GM23338 (cell line): ENCODE measurements at regions not wholly inside any gene's neighbourhood (a gene's known extent, or its start where the extent isn't known, plus 50 kb on each side); places are given as distances from the start of the nearest gene placed in this dataset.

Source experiments
- ATAC-seq: fragments of 200-7000 bp; cut with Tn5 transposase; 3 replicates; pipeline ENCODE4 v1.9.1; 2020
- DNase-seq: peaks from one replicate; pipeline ENCODE4 v3.0.0-alpha.2; 2015; ENCODE audit warnings: low spot score
- H2AFZ ChIP-seq: fragments of 200-600 bp; sonication (generic); 2 replicates; pipeline ENCODE4 v1.8.0; 2016; ENCODE audit warnings: antibody characterized with exemption, mild to moderate bottlenecking, moderate library complexity
- H3F3A ChIP-seq: fragments of 200-600 bp; sonication (generic); replicated peaks from 2 replicates; pipeline ENCODE4 v1.8.0; 2017; ENCODE audit warnings: antibody characterized with exemption, mixed run types, low read depth
- H3K27ac ChIP-seq: fragments of 200-600 bp; sonication (generic); 2 replicates; pipeline ENCODE4 v1.6.1; 2016; ENCODE audit warnings: low read depth
- H3K27me3 ChIP-seq: fragments of 200-600 bp; sonication (generic); 2 replicates; pipeline ENCODE4 v1.8.0; 2016; ENCODE audit warnings: mild to moderate bottlenecking, mixed run types, moderate library complexity; ENCODE audit not compliant: insufficient read depth
- H3K36me3 ChIP-seq: fragments of 200-600 bp; sonication (generic); 2 replicates; pipeline ENCODE4 v1.8.0; 2016; ENCODE audit warnings: mild to moderate bottlenecking; ENCODE audit not compliant: insufficient read depth
- H3K4me1 ChIP-seq: fragments of 200-600 bp; sonication (generic); 2 replicates; pipeline ENCODE4 v1.8.0; 2016; ENCODE audit warnings: mild to moderate bottlenecking, moderate library complexity; ENCODE audit not compliant: insufficient read depth
- H3K4me2 ChIP-seq: fragments of 200-600 bp; sonication (generic); 2 replicates; pipeline ENCODE4 v1.7.1; 2017; ENCODE audit warnings: mixed run types
- H3K4me3 ChIP-seq: fragments of 200-600 bp; sonication (generic); 2 replicates; pipeline ENCODE4 v1.6.1; 2016; ENCODE audit warnings: mixed run types
- H3K79me2 ChIP-seq: fragments of 200-600 bp; sonication (generic); replicated peaks from 2 replicates; pipeline ENCODE4 v1.8.0; 2017; ENCODE audit warnings: mild to moderate bottlenecking; ENCODE audit not compliant: insufficient read depth
- H3K9me2 ChIP-seq: fragments of 200-600 bp; sonication (generic); 2 replicates; pipeline ENCODE4 v1.8.0; 2017; ENCODE audit not compliant: insufficient read depth
- H4K20me1 ChIP-seq: fragments of 200-600 bp; sonication (generic); replicated peaks from 2 replicates; pipeline ENCODE4 v1.8.0; 2017; ENCODE audit warnings: mild to moderate bottlenecking; ENCODE audit not compliant: insufficient read depth
- H3K27ac Mint-ChIP-seq: 2 replicates; pipeline ENCODE4 v1.8.0; 2020; ENCODE audit warnings: inconsistent platforms, mild to moderate bottlenecking, moderate library complexity, mixed read lengths
- H3K27me3 Mint-ChIP-seq: 3 replicates; pipeline ENCODE4 v1.8.0; 2022; ENCODE audit warnings: low read depth, mild to moderate bottlenecking, moderate library complexity, mixed read lengths, inconsistent platforms; ENCODE audit not compliant: insufficient read depth, poor library complexity
- H3K36me3 Mint-ChIP-seq: 3 replicates; pipeline ENCODE4 v1.8.0; 2021; ENCODE audit warnings: low read depth, mild to moderate bottlenecking, inconsistent platforms, moderate library complexity, mixed read lengths
- H3K4me1 Mint-ChIP-seq: 3 replicates; pipeline ENCODE4 v1.8.0; 2020; ENCODE audit warnings: mild to moderate bottlenecking, inconsistent platforms, mixed read lengths
- H3K4me3 Mint-ChIP-seq: 3 replicates; pipeline ENCODE4 v1.8.0; 2021; ENCODE audit warnings: moderate library complexity, mild to moderate bottlenecking, inconsistent platforms, mixed read lengths
- H3K9me3 Mint-ChIP-seq: 3 replicates; pipeline ENCODE4 v1.8.0; 2020; ENCODE audit warnings: moderate library complexity, mild to moderate bottlenecking, inconsistent platforms, mixed read lengths
- CREB1 ChIP-seq: fragments of 250-450 bp; sonication (Bioruptor Pico); IDR thresholded peaks from 2 replicates; pipeline ENCODE4 v1.5.0; 2020; ENCODE audit warnings: low read depth, mild to moderate bottlenecking, moderate library complexity
- EZH2phosphoT487 ChIP-seq: fragments of 200-600 bp; sonication (generic); IDR thresholded peaks from one replicate; pipeline ENCODE4 v1.8.1; 2018; ENCODE audit warnings: antibody characterized with exemption; ENCODE audit not compliant: unreplicated experiment
- JUNB ChIP-seq: IDR thresholded peaks from one replicate; pipeline ENCODE4 v1.6.1; 2016; ENCODE audit warnings: antibody characterized with exemption; ENCODE audit not compliant: unreplicated experiment
- NANOG ChIP-seq: IDR thresholded peaks from 2 replicates; pipeline ENCODE4 v1.6.1; 2016; ENCODE audit warnings: antibody characterized with exemption, borderline replicate concordance
- POLR2AphosphoS5 ChIP-seq: IDR thresholded peaks from 2 replicates; pipeline ENCODE4 v1.6.1; 2016; ENCODE audit warnings: antibody characterized with exemption, low read depth
- STAT1 ChIP-seq: IDR thresholded peaks from one replicate; pipeline ENCODE4 v1.6.1; 2016; ENCODE audit warnings: antibody characterized with exemption; ENCODE audit not compliant: unreplicated experiment
- ZNF114 ChIP-seq: fragments of 250-450 bp; sonication (Bioruptor Pico); IDR thresholded peaks from 2 replicates; pipeline ENCODE4 v1.5.0; 2020; ENCODE audit warnings: mild to moderate bottlenecking, moderate library complexity
- ZNF331 ChIP-seq: fragments of 250-450 bp; sonication (Bioruptor Pico); IDR thresholded peaks from 2 replicates; pipeline ENCODE4 v1.5.0; 2020; ENCODE audit warnings: low read depth, mild to moderate bottlenecking, moderate library complexity
- TF ChIP-seq, protein P1 (sequence below): IDR thresholded peaks from 2 replicates; pipeline ENCODE4 v1.6.1; 2016; ENCODE audit warnings: antibody characterized with exemption
- TF ChIP-seq, protein P2 (sequence below): IDR thresholded peaks from one replicate; pipeline ENCODE4 v1.6.1; 2018; ENCODE audit warnings: antibody characterized with exemption; ENCODE audit not compliant: unreplicated experiment
- TF ChIP-seq, protein P3 (sequence below), 2 experiments: fragments of 200-600 bp in 1 of 2; sonication (generic) in 1 of 2; conservative IDR thresholded peaks; 2 replicates each; pipeline versions ENCODE4 v1.5.1 to v1.6.1; 2016 to 2017; ENCODE audit warnings: antibody characterized with exemption in 2 of 2, low read depth in 2 of 2, mild to moderate bottlenecking in 2 of 2, moderate library complexity in 1 of 2

DNA sequence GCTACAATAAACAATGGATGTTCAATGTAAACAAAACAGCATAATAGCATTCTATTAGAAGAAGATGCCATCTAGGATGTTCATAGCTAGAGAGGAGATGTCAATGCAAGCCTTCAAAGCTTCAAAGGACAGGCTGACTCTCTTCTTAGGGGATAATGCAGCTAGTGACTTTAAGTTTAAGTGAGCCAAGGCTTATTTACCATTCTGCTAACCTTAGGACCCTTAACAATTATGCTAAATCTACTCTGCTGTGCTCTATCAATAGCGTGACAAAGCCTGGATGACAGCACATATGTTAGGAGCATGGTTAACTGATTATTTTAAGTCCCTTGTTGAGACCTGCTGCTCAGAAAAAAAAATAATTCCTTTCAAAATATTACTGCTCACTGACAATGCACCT is 106.0 kb upstream of the SSTR1 start:
- H3K27ac ChIP-seq, result no peak overlapping the region
- no peak for ATAC-seq
- H4K20me1 ChIP-seq, result no peaks in the 10 kb centered on the region
- H3K27ac Mint-ChIP-seq, result no peak overlapping the region
- no peaks in the 10 kb centered on the region for H3K4me1 ChIP-seq
- no peaks in the 10 kb centered on the region for H3K79me2 ChIP-seq
- no peak overlapping the region for H3K4me3 Mint-ChIP-seq
- H3K4me1 Mint-ChIP-seq, result no peaks in the 10 kb centered on the region
- H3K36me3 Mint-ChIP-seq, result peaks cover 26% of the 10 kb centered on the region
- no peaks in the 10 kb centered on the region for H3K27me3 ChIP-seq
- H3K4me3 ChIP-seq, result no peak overlapping the region
- DNase-seq, result no peak
- H3K9me3 Mint-ChIP-seq, result peaks cover 26% of the 10 kb centered on the region
- H3K4me2 ChIP-seq, result no peak overlapping the region
- TF ChIP-seq CREB1 (no peak), JUNB (no peak), EZH2phosphoT487 (no peak), NANOG (no peak), ZNF331 (no peak), STAT1 (no peak), ZNF114 (no peak)
- TF ChIP-seq, protein P1, sequence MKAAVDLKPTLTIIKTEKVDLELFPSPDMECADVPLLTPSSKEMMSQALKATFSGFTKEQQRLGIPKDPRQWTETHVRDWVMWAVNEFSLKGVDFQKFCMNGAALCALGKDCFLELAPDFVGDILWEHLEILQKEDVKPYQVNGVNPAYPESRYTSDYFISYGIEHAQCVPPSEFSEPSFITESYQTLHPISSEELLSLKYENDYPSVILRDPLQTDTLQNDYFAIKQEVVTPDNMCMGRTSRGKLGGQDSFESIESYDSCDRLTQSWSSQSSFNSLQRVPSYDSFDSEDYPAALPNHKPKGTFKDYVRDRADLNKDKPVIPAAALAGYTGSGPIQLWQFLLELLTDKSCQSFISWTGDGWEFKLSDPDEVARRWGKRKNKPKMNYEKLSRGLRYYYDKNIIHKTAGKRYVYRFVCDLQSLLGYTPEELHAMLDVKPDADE, result no peak
- TF ChIP-seq, protein P2, sequence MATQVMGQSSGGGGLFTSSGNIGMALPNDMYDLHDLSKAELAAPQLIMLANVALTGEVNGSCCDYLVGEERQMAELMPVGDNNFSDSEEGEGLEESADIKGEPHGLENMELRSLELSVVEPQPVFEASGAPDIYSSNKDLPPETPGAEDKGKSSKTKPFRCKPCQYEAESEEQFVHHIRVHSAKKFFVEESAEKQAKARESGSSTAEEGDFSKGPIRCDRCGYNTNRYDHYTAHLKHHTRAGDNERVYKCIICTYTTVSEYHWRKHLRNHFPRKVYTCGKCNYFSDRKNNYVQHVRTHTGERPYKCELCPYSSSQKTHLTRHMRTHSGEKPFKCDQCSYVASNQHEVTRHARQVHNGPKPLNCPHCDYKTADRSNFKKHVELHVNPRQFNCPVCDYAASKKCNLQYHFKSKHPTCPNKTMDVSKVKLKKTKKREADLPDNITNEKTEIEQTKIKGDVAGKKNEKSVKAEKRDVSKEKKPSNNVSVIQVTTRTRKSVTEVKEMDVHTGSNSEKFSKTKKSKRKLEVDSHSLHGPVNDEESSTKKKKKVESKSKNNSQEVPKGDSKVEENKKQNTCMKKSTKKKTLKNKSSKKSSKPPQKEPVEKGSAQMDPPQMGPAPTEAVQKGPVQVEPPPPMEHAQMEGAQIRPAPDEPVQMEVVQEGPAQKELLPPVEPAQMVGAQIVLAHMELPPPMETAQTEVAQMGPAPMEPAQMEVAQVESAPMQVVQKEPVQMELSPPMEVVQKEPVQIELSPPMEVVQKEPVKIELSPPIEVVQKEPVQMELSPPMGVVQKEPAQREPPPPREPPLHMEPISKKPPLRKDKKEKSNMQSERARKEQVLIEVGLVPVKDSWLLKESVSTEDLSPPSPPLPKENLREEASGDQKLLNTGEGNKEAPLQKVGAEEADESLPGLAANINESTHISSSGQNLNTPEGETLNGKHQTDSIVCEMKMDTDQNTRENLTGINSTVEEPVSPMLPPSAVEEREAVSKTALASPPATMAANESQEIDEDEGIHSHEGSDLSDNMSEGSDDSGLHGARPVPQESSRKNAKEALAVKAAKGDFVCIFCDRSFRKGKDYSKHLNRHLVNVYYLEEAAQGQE, result no peak
- TF ChIP-seq, protein P3, sequence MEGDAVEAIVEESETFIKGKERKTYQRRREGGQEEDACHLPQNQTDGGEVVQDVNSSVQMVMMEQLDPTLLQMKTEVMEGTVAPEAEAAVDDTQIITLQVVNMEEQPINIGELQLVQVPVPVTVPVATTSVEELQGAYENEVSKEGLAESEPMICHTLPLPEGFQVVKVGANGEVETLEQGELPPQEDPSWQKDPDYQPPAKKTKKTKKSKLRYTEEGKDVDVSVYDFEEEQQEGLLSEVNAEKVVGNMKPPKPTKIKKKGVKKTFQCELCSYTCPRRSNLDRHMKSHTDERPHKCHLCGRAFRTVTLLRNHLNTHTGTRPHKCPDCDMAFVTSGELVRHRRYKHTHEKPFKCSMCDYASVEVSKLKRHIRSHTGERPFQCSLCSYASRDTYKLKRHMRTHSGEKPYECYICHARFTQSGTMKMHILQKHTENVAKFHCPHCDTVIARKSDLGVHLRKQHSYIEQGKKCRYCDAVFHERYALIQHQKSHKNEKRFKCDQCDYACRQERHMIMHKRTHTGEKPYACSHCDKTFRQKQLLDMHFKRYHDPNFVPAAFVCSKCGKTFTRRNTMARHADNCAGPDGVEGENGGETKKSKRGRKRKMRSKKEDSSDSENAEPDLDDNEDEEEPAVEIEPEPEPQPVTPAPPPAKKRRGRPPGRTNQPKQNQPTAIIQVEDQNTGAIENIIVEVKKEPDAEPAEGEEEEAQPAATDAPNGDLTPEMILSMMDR (conservative IDR thresholded peaks at IDR 0.05; ENCODE audit: low read depth in 2 of 2), result no peak
- no peak overlapping the region for H2AFZ ChIP-seq
- peaks cover 2% of the 10 kb centered on the region for H3K27me3 Mint-ChIP-seq
- no peaks in the 10 kb centered on the region for H3F3A ChIP-seq
- H3K9me2 ChIP-seq, result peaks cover 5% of the 10 kb centered on the region
- H3K36me3 ChIP-seq, result peaks cover 7% of the 10 kb centered on the region; the same call in 1 of the 2 replicates

DNA sequence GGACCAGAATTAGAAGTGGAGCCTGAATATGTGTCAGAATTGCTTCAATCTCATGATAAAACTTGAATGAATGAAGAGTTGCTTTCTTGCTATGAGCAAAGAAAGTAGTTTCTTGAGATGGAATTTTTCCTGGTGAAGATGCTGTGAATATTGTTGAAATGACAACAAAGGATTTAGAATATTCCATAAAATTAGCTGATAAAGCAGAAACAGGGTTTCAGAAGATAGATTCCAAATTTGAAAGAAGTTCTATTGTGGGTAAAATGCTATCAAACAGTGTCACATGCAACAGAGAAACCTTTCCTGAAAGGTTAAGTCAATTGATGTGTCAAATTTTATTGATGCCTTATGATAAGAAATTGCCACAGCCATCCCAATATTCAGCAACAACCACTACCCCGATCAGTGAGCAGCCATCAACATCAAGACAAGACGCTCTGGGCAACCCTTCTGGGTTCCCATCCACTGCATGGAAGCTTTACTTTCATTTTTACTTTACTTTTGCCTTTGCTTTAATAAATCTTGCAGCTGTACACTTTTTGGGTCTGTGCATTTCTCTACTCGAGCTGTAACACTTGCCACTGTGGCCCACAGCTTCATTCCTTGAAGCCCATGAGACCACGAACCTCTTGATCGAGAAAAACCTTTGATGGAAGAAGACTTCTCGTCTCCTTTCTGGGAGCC is 104.0 kb upstream of the SSTR1 start:
- TF ChIP-seq CREB1 (no peak), POLR2AphosphoS5 (no peak)
- TF ChIP-seq, protein P3 (conservative IDR thresholded peaks at IDR 0.05; ENCODE audit: low read depth in 2 of 2), result no peak
- no peaks in the 10 kb centered on the region for H3K4me1 Mint-ChIP-seq
- H3K4me3 Mint-ChIP-seq, result no peak overlapping the region
- Histone ChIP-seq H3K4me3 (no peak overlapping the region), H4K20me1 (no peaks in the 10 kb centered on the region), H3K79me2 (no peaks in the 10 kb centered on the region), H3K4me2 (no peak overlapping the region), H3K36me3 (peaks cover 7% of the 10 kb centered on the region; the same call in 1 of the 2 replicates), H3K4me1 (no peaks in the 10 kb centered on the region), H2AFZ (no peak overlapping the region), H3F3A (no peaks in the 10 kb centered on the region), H3K27me3 (no peaks in the 10 kb centered on the region), H3K9me2 (peaks cover 10% of the 10 kb centered on the region), H3K27ac (no peak overlapping the region)
- no peak overlapping the region for H3K27ac Mint-ChIP-seq
- peaks cover 26% of the 10 kb centered on the region for H3K36me3 Mint-ChIP-seq
- DNase-seq, result no peak
- peaks cover 22% of the 10 kb centered on the region for H3K9me3 Mint-ChIP-seq
- ATAC-seq, result no peak
- peaks cover 2% of the 10 kb centered on the region for H3K27me3 Mint-ChIP-seq
